ENCODE measurements at regions not wholly inside any gene's neighbourhood (a gene's known extent, or its start where the extent isn't known, plus 50 kb on each side); places are given as distances from the start of the nearest gene placed in this dataset.

DNA sequence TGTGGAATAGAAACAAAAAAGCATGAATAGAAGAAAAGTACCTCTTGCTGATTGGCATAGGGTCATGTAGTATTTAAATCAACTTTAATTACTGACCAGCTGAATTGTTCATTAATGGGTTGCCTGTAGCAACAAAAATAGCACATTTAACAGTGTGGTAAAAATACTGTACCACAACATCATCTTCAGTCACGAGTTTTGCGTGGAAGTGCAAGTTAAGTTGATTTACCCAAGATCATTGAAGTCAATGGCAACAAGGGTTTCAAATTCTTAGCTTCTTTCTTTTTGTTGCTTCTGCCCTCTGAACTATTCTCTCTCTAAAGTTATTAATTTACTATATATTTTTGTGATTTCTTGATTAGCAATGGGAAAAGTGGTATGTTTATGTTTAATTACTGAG, 526.6 kb downstream of the C4orf33 start (continued):
- TF ChIP-seq, protein P1, sequence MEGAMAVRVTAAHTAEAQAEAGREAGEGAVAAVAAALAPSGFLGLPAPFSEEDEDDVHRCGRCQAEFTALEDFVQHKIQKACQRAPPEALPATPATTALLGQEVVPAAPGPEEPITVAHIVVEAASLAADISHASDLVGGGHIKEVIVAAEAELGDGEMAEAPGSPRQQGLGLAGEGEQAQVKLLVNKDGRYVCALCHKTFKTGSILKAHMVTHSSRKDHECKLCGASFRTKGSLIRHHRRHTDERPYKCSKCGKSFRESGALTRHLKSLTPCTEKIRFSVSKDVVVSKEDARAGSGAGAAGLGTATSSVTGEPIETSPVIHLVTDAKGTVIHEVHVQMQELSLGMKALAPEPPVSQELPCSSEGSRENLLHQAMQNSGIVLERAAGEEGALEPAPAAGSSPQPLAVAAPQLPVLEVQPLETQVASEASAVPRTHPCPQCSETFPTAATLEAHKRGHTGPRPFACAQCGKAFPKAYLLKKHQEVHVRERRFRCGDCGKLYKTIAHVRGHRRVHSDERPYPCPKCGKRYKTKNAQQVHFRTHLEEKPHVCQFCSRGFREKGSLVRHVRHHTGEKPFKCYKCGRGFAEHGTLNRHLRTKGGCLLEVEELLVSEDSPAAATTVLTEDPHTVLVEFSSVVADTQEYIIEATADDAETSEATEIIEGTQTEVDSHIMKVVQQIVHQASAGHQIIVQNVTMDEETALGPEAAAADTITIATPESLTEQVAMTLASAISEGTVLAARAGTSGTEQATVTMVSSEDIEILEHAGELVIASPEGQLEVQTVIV (CRISPR knock-in tag; IDR thresholded peaks at IDR 0.05; ENCODE audit: borderline replicate concordance), result no peak
- TF ChIP-seq, protein P2, sequence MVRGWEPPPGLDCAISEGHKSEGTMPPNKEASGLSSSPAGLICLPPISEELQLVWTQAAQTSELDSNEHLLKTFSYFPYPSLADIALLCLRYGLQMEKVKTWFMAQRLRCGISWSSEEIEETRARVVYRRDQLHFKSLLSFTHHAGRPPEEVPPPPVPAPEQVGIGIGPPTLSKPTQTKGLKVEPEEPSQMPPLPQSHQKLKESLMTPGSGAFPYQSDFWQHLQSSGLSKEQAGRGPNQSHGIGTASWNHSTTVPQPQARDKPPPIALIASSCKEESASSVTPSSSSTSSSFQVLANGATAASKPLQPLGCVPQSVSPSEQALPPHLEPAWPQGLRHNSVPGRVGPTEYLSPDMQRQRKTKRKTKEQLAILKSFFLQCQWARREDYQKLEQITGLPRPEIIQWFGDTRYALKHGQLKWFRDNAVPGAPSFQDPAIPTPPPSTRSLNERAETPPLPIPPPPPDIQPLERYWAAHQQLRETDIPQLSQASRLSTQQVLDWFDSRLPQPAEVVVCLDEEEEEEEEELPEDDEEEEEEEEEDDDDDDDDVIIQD (CRISPR knock-in tag; IDR thresholded peaks at IDR 0.05), result no peak
- TF ChIP-seq ZNF143 (CRISPR knock-in tag; IDR thresholded peaks at IDR 0.05), result no peak

DNA sequence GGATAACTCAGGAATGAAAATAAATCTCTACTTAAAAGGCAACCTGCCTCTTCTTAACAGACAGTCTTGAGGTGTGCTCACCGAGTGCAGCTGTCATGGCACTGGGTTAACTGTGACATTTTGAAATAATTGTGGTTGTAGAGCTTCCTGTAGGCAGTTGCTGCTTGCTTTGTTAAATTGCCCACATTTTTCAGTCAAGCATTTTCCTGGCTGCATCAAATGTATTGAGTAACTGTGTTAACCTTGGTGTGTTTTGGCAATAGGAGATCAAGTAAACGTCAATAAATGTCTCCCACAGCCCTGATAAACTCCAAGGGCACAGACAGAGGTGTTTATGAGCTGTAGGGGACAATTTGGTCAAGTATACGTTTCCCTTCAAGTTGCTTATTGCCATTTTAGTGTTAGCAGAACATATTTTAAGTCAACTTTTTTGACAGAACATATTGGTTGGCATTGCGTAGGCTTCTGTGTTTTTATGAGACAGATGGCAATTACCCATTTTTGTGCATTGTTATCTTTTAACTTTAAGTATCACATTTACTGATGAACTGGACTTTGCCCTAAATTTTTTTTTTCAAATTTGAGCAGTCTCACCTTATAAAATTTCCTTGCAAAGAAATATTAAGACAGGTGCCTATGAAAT, 527.4 kb downstream of the C4orf33 start:
- Histone ChIP-seq H3K9ac (ENCODE audit: insufficient read depth in 1 of 2, low read depth in 2 of 2, low read length in 2 of 2) (no peak overlapping the region), H3K4me1 (replicated peaks in 1 of 2; ENCODE audit: control insufficient read depth in 2 of 2, insufficient read depth in 2 of 2, low read length in 2 of 2) (no peaks in the 10 kb centered on the region), H3K27ac (ENCODE audit: extremely low read depth, low read depth, low read length) (no peak overlapping the region), H4K20me1 (replicated peaks; ENCODE audit: control insufficient read depth, insufficient read depth, low read length) (no peaks in the 10 kb centered on the region), H3K4me3 (no peak overlapping the region), H3K9me1 (ENCODE audit: control insufficient read depth, insufficient read depth, low read length) (no peaks in the 10 kb centered on the region), H3K79me2 (ENCODE audit: control insufficient read depth, insufficient read depth, low read length) (no peaks in the 10 kb centered on the region), H3K4me2 (ENCODE audit: insufficient read depth, low read length) (no peak overlapping the region), H3K27me3 (ENCODE audit: control insufficient read depth in 2 of 2, insufficient read depth in 2 of 2, low read length in 2 of 2) (no peaks in the 10 kb centered on the region), H3K36me3 (ENCODE audit: control insufficient read depth, insufficient read depth, low read length) (no peaks in the 10 kb centered on the region), H2AFZ (ENCODE audit: low read depth, low read length) (no peak overlapping the region), H3K9me3 (replicated peaks; ENCODE audit: control insufficient read depth, insufficient read depth, low read depth, low read length) (peaks cover 6% of the 10 kb centered on the region; the same call in 1 of the 2 replicates)
- 0% methylated on average over 4 of the region's 4 CpGs for whole genome bisulfite sequencing (ENCODE audit: insufficient coverage, low coverage, missing lambda C conversion rate)
- no peak for DNase-seq (ENCODE audit: extremely low read depth in 1 of 4, low spot score in 3 of 4)
- in situ Hi-C loops (cut with MboI) (no loop called here), intact Hi-C loops (cut with micrococcal nuclease) (no loop called here)
- BruUV-seq (replicated peaks), result no TSS peak
- no peak for ATAC-seq
- ChIA-PET POLR2A (no interaction called here), CTCF (ENCODE audit: low intra/inter-chr PET ratio) (no interaction called here)
- no peak for FAIRE-seq
- TF ChIP-seq POLR2AphosphoS5 (IDR thresholded peaks at IDR 0.05; ENCODE audit: control insufficient read depth, insufficient read depth, low read depth, low read length) (no peak), PHF21A (IDR thresholded peaks at IDR 0.05; ENCODE audit: borderline replicate concordance, low read depth) (no peak), NFXL1 (CRISPR knock-in tag; IDR thresholded peaks at IDR 0.05) (no peak), ZKSCAN8 (CRISPR knock-in tag; IDR thresholded peaks at IDR 0.05) (no peak), TBP (optimal IDR thresholded peaks at IDR 0.05; ENCODE audit: low read depth, low read length) (no peak), FUS (optimal IDR thresholded peaks at IDR 0.05; ENCODE audit: low read depth, low read length) (no peak)
